GM19324 (cell line): ENCODE measurements at regions not wholly inside any gene's neighbourhood (a gene's known extent, or its start where the extent isn't known, plus 50 kb on each side); places are given as distances from the start of the nearest gene placed in this dataset.

Source experiments
- ATAC-seq: cut with Tn5 transposase; IDR thresholded peaks from one replicate; pipeline ENCODE4 v1.9.1; 2021; ENCODE audit warnings: mild to moderate bottlenecking, moderate library complexity; ENCODE audit not compliant: unreplicated experiment, low FRiP score

DNA sequence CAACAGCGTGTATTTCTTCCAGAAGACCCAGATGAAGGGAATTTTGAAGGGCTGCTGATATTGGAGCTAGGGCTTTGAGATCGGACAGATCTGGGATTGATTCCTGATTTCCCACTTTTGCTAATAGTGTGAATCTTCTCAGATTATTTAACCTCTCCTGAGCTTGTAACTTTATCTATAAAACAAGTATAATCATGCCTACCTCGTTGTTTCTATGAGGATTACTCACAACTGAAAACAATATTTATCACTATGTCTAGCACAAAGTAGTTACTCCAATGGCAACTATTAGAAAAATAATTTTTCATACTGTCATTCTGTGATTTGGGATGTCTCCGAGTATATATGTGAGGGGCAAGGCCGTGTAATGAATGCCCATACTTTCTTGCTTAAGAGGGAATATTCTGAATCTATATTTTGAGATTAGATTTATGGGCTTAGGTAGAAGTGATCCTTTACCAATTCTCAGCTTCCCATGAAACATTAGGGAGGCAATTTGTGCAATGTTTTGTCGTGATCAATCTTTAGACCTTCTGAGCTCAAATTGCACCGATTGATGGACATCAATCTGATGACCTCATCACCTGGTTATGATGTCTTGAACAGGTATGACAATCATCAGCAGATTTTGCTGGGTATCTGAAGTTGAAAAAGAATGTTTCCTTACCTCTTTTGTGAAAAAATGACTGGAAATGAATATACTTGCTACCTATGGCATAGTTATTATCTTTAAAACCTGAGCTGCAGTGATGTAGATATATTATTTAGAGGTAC, 339.9 kb downstream of the KCNS3 start:
- no peak for ATAC-seq

DNA sequence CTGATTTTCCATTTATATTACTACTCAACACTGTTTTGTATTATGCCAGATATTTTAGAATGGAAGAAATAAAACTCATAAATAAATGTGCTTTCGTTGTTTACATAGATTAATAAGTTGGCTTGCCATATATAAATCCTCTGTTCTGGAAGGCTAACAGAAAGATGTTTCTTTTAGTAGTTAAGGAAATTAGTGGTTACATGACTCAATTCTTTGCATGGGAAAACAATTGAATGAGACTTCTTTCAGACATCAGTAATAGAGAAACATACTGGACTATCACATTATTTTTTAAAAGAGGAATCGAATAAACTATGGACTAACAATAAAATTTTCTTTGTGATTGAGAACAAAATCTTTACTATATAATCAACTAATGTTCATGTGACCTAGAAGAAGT, 336.5 kb downstream of the KCNS3 start:
- no peak for ATAC-seq

- no peak for ATAC-seq
These were observed 335.5 kb downstream of the KCNS3 start for GRCh38 chr2:18213986-18214385.

DNA sequence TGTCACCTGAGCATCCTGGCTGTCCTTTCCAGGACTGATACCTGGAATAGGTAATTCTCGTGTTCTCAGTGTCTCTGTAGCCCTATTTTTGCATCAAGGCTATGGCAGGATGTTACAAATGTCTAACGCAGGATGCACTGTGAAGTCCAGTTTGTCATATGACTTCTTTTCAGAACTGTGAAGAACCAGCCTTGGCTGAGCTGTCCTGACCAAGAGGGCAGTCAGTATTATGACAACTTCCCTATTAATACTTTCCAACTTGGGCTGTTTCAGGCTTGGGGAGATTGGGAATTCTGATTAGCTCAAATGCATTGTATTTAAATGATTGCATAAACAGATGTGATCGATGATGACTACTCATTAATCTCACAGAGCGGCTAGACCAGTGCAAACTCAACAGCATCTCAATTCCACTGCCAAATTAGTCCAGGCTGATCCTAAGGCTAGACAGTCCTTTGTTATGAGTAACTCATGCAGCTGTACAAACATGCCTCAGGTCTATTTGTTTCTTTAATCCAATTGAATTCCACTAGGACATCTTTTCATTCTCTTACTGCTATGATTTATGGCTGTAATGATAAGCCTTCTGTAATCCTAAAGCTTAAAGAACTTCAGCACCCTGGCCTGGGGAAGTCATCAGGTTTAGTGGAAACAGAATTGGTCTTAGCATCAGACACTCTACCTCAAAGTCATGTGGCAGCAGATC, 331.6 kb downstream of the KCNS3 start:
- no peak for ATAC-seq

DNA sequence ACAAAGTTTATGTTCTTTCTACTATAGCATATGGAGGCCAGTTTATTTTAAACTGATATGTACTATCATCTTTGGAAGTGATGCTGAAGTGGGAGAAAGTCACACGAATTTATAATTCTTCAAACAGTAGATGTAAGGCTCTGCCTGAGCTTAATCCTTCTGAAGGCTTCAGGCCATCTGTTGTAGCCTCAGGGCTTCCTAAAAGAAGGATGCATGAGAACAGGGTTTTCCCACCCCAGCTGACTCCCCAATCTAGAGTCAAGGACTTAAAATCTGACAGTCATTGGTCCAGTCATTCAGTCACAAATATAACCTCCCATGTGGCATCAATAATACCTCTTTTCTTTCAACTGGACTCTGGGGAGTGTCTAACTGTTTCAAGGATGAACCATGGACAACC, 330.5 kb downstream of the KCNS3 start:
- ATAC-seq: no peak

GRCh38 chr2:18200771-18201170, 322.3 kb downstream of the KCNS3 start:
- ATAC-seq: no peak

DNA sequence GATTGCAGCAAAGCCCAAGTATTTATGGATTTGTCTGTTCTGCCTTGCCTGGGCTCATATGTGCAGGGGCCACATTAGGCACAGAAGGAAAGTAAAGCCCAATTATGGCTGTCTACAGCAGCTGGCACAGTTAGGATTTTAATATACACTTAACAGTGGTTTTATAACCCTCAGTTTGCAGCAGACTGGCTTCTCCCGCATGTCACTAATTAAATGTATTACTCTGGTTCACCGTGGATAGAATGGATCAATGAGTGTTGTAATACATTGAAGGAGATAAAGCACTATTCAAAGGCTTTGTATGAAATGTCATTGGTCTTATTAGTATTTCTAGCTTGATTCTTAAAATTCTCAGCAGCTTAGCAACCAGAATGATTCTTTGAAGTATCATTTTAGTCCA, 320.2 kb downstream of the KCNS3 start:
- ATAC-seq: no peak

GRCh38 chr2:18194161-18194560, 315.7 kb downstream of the KCNS3 start:
- no peak for ATAC-seq

DNA sequence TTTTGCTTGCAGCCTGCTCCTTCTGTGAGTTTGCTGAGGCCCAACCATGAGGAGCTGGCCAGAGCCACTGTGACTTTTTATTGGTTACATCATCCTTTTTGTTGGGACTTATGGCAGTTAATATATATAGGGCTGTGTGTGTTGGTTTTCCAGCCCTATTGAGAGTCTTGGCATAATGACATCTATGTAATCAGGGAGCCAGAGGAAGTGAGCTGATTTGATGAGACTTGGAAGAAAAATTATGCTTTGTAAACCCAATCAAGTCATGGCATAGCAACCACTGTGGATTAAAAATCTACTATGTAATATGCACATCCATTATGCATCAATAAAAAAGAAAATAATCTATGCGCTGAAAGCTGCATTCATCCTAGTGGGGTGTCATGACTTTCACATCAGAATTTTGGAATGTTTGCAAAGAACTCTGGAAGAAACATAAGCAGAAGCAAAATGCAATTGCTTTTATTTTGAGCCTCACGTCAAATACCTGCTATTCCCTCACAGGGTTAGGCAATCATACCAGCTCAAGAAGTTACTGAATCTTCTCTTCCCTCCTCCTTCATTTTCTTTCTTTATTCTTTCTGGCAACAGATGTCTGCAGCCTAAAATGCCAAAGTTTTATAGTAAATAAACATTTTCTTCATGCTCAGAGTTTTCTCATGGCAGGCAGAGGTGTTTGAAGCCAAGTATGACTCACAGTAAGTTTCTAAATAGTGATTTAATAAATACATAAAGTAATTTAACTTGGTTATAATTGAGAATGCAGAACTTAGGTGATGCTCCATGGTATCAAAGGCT, 308.5 kb downstream of the KCNS3 start:
- no peak for ATAC-seq

GRCh38 chr2:18182861-18183260, 304.4 kb downstream of the KCNS3 start:
- no peak for ATAC-seq

DNA sequence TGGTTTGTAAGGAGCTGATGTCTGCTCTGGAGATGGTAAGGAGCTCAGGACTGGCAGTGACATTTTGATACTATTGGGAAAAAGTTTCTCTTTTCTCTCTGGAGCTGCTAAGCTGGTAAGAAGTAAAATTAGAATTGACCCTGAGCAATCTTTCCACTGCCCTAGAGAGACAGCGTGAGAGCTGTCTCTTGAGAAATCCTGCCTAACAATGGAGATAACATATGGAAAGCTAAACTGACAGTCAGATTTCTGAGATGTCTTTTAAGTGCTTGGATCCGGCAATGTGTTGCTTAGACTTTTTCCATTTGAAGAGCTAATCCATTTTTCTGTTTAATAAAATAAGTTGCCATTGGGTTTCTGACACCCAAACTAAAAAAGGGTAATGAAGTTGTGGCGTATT, 302.4 kb downstream of the KCNS3 start:
- ATAC-seq: no peak

GRCh38 chr2:18180031-18180610, 301.7 kb downstream of the KCNS3 start:
- ATAC-seq: no peak

GRCh38 chr2:18178736-18179349, 300.4 kb downstream of the KCNS3 start:
- ATAC-seq: peak; percentile 81

- no peak for ATAC-seq
These were observed 298.3 kb downstream of the KCNS3 start for GRCh38 chr2:18176679-18177215.

DNA sequence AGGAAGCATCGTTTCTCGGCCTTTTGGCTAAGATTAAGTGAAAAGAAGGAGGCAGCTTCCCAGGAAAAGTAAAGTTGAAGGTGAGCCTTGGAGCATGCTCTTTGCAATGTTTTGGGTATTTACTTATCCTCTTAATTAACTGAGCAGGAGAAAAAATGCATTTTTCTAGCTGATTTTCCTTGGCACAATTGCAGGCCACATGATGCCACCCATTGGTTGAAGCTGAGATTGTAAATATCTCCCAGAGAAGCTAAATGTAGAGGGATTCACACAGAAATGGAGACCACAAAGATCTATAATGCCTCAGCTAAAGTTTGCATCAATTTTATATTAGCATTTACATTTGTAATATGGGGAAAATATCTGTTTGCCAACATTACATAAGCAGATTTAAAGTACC, 294.1 kb downstream of the KCNS3 start:
- ATAC-seq: no peak

GRCh38 chr2:18171191-18172139, 293.0 kb downstream of the KCNS3 start:
- ATAC-seq: no peak

GRCh38 chr2:18170642-18171041, 292.2 kb downstream of the KCNS3 start:
- no peak for ATAC-seq

DNA sequence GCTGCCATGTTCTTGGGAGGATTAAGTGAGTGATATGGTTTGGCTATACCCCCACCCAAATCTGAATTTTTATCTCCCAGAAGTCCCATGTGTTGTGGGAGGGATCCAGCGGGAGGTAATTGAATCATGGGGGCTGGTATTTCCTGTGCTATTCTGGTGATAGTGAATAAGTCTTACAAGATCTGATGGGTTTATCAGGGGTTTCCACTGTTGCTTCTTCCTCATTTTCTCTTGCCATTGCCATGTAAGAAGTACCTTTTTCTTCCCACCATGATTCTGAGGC, 291.4 kb downstream of the KCNS3 start:
- no peak for ATAC-seq

DNA sequence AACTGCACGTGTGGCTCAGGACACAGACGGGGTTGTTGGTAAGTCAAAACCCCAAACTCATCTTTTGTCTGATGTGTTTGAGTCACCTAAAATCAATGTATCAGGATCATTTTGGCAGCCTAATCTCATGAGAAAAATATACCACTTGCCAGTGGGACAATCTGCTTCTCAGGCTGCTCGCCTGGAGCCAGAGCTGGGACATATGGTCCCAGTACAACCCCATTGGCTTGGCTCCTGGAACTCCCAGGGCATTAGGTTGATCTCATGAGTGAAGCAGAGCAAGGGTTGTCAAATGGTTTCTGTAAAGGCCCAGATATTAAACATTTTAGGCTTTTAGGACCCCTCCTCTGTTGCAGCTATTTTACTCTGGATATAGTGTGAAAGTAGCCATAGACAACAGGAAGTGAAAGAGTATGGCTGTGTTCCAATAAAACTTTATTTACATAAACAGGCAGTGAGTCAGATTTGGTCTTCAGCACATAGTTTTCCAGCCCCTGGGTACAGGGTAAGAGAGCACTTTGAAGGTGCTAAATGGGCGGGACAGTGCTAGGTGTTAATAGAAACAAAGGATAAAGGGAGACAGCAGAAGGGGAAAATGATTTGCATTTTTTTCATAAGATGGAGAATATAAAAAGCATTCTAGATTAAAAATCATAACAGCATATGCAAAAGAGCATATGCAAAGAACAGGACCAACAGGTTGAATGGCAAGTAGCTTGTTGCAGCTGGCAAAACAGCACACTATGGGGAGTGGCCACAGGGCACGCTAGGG, 290.8 kb downstream of the KCNS3 start:
- ATAC-seq: no peak
